ENCODE measurements at regions not wholly inside any gene's neighbourhood (a gene's known extent, or its start where the extent isn't known, plus 50 kb on each side); places are given as distances from the start of the nearest gene placed in this dataset.

DNA sequence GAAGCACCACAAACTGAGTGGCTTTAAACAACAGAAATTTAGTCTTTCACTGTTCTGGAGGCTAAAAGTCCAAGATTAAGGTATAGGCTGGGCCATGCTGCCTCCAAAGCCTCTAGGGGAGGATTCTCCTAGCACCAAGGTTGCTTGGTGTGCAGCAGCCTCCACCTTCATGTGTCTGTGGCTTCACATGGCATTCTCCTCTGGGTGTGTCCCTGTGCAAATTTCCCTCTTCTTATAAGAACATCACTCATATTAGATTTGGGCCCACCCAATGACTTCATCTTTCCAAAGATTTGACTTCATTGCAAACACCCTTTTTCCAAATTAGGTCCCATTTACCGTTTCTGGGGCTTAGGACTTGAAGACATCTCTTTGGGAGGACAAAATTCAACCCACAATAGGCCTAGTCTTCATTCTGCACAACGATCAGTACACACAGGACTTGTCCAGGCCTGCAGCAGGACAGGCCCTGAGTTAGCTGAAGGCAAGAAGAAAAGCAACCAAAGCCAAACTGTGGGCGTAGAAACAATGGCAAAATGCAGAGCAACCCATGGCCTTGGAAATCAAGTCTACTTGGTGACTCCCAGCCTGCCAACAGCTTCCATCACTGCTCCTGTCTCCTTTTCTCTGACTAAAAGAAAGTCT lies 521.2 kb upstream of the NBEA start:
- Mint-ChIP-seq H3K9me3 (ENCODE audit: insufficient read depth) (no peaks in the 10 kb centered on the region), H3K4me3 (no peak overlapping the region), H3K27me3 (no peaks in the 10 kb centered on the region), H3K27ac (no peak overlapping the region), H3K4me1 (no peaks in the 10 kb centered on the region)
- 79% methylated on average over 3 of the region's 3 CpGs for WGBS (ENCODE audit: insufficient coverage)
- Histone ChIP-seq H3K79me2 (ENCODE audit: control insufficient read depth, insufficient read depth, low read length) (no peaks in the 10 kb centered on the region), H2AFZ (ENCODE audit: insufficient read depth, low read depth, low read length, poor library complexity, severe bottlenecking) (no peak overlapping the region), H3K4me1 (ENCODE audit: control insufficient read depth in 2 of 2, insufficient read depth in 2 of 2, low read length in 2 of 2) (no peaks in the 10 kb centered on the region), H3K9me3 (ENCODE audit: control extremely low read depth in 1 of 3, control insufficient read depth in 2 of 3, insufficient read depth in 1 of 3, low read length in 2 of 3) (peaks cover 0 to 3% (median 0%) of the 10 kb centered on the region in 3 donors), H3K27me3 (replicated peaks in 1 of 4; ENCODE audit: control extremely low read depth in 1 of 4, control insufficient read depth in 3 of 4, insufficient read depth in 4 of 4, low read length in 3 of 4) (no peaks in the 10 kb centered on the region), H3K4me3 (ENCODE audit: control extremely low read depth in 1 of 5, extremely low read depth in 1 of 5, insufficient read depth in 1 of 5, low read depth in 2 of 5, low read length in 4 of 5) (no peak overlapping the region), H3K4me2 (replicated peaks; ENCODE audit: low read depth, low read length, poor library complexity, severe bottlenecking) (no peak overlapping the region), H3K36me3 (replicated peaks in 1 of 2; ENCODE audit: control extremely low read depth in 1 of 2, control insufficient read depth in 1 of 2, extremely low read depth in 1 of 2, insufficient read depth in 2 of 2, low read length in 1 of 2) (no peaks in the 10 kb centered on the region), H3K9ac (ENCODE audit: low read length) (no peak overlapping the region), H3K27ac (ENCODE audit: low read length in 2 of 2) (no peak overlapping the region), H4K20me1 (ENCODE audit: control insufficient read depth, insufficient read depth, low read length, poor library complexity, severe bottlenecking) (no peaks in the 10 kb centered on the region)
- POLR2A ChIA-PET = no interaction called here
- TF ChIP-seq, protein P1, sequence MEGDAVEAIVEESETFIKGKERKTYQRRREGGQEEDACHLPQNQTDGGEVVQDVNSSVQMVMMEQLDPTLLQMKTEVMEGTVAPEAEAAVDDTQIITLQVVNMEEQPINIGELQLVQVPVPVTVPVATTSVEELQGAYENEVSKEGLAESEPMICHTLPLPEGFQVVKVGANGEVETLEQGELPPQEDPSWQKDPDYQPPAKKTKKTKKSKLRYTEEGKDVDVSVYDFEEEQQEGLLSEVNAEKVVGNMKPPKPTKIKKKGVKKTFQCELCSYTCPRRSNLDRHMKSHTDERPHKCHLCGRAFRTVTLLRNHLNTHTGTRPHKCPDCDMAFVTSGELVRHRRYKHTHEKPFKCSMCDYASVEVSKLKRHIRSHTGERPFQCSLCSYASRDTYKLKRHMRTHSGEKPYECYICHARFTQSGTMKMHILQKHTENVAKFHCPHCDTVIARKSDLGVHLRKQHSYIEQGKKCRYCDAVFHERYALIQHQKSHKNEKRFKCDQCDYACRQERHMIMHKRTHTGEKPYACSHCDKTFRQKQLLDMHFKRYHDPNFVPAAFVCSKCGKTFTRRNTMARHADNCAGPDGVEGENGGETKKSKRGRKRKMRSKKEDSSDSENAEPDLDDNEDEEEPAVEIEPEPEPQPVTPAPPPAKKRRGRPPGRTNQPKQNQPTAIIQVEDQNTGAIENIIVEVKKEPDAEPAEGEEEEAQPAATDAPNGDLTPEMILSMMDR (IDR thresholded peaks at IDR 0.05) = no peak
- TF ChIP-seq EZH2 (IDR thresholded peaks at IDR 0.05; ENCODE audit: borderline replicate concordance, insufficient read depth, low read depth, low read length, poor library complexity, severe bottlenecking) = no peak
- ATAC-seq (ENCODE audit: low read depth) (no peak), DNase-seq (no peak)
- CTCF ChIA-PET = no interaction called here
- intact Hi-C loops (cut with micrococcal nuclease) = no loop called here

DNA sequence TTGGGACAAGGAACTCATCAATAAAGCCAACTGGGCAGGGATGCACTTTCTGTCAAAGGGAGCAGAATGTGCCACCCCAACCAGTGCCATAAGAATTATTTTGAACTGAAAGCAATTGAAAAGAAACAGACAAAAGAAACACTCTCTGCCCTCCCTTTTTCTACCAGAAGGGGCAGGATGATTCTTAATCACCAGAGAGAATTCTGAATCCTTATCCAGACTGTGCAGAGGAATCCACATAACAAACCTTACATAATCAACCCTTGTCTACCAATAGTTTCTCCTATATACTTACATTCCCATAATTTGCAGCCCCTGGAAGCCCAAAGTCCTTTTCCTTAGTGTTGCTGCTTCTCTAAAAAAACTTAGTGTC lies 520.7 kb upstream of the NBEA start:
- Histone ChIP-seq H2AFZ (ENCODE audit: insufficient read depth, low read depth, low read length, poor library complexity, severe bottlenecking) (no peak overlapping the region), H3K9me3 (ENCODE audit: control extremely low read depth in 1 of 3, control insufficient read depth in 2 of 3, insufficient read depth in 1 of 3, low read length in 2 of 3) (peaks cover 0 to 3% (median 0%) of the 10 kb centered on the region in 3 donors), H4K20me1 (ENCODE audit: control insufficient read depth, insufficient read depth, low read length, poor library complexity, severe bottlenecking) (no peaks in the 10 kb centered on the region), H3K4me3 (ENCODE audit: control extremely low read depth in 1 of 5, extremely low read depth in 1 of 5, insufficient read depth in 1 of 5, low read depth in 2 of 5, low read length in 4 of 5) (no peak overlapping the region), H3K27me3 (replicated peaks in 1 of 4; ENCODE audit: control extremely low read depth in 1 of 4, control insufficient read depth in 3 of 4, insufficient read depth in 4 of 4, low read length in 3 of 4) (no peaks in the 10 kb centered on the region), H3K4me2 (replicated peaks; ENCODE audit: low read depth, low read length, poor library complexity, severe bottlenecking) (no peak overlapping the region), H3K4me1 (ENCODE audit: control insufficient read depth in 2 of 2, insufficient read depth in 2 of 2, low read length in 2 of 2) (no peaks in the 10 kb centered on the region), H3K79me2 (ENCODE audit: control insufficient read depth, insufficient read depth, low read length) (no peaks in the 10 kb centered on the region), H3K9ac (ENCODE audit: low read length) (no peak overlapping the region), H3K36me3 (replicated peaks in 1 of 2; ENCODE audit: control extremely low read depth in 1 of 2, control insufficient read depth in 1 of 2, extremely low read depth in 1 of 2, insufficient read depth in 2 of 2, low read length in 1 of 2) (no peaks in the 10 kb centered on the region), H3K27ac (ENCODE audit: low read length in 2 of 2) (no peak overlapping the region)
- intact Hi-C loops (cut with micrococcal nuclease) = no loop called here
- ChIA-PET CTCF (no interaction called here), POLR2A (no interaction called here)
- no peak for TF ChIP-seq EZH2 (IDR thresholded peaks at IDR 0.05; ENCODE audit: borderline replicate concordance, insufficient read depth, low read depth, low read length, poor library complexity, severe bottlenecking)
- TF ChIP-seq, protein P1 (IDR thresholded peaks at IDR 0.05) = no peak
- DNase-seq (no peak), ATAC-seq (ENCODE audit: low read depth) (no peak)
- no peak overlapping the region for H3K4me3 Mint-ChIP-seq
- H3K27ac Mint-ChIP-seq = no peak overlapping the region
- H3K4me1 Mint-ChIP-seq = no peaks in the 10 kb centered on the region
- H3K27me3 Mint-ChIP-seq = no peaks in the 10 kb centered on the region
- H3K9me3 Mint-ChIP-seq (ENCODE audit: insufficient read depth) = no peaks in the 10 kb centered on the region
